ENCODE measurements at regions not wholly inside any gene's neighbourhood (a gene's known extent, or its start where the extent isn't known, plus 50 kb on each side); places are given as distances from the start of the nearest gene placed in this dataset.

- no peak for TF ChIP-seq CTCF (IDR thresholded peaks at IDR 0.05)
- no peak for TF ChIP-seq POLR2A (IDR thresholded peaks at IDR 0.05)
These were observed 154.5 kb upstream of the NSMCE3 start for GRCh38 chr15:29424118-29424517.
